H9 (cell line): ENCODE measurements at regions not wholly inside any gene's neighbourhood (a gene's known extent, or its start where the extent isn't known, plus 50 kb on each side); places are given as distances from the start of the nearest gene placed in this dataset.

Experiments
- DNase-seq: peaks from one replicate; pipeline ENCODE4 v3.0.0-alpha.2; 2017
- H2AFZ ChIP-seq: one replicate; pipeline ENCODE4 v1.6.1; 2013; ENCODE audit warnings: mild to moderate bottlenecking, low read length, control low read depth, moderate library complexity
- H2AK5ac ChIP-seq: 2 replicates; pipeline ENCODE4 v1.6.1; 2013; ENCODE audit warnings: low read length, control low read depth, mixed read lengths; ENCODE audit not compliant: insufficient read length
- H2BK120ac ChIP-seq: one replicate; pipeline ENCODE4 v1.6.1; 2013; ENCODE audit warnings: low read depth, mild to moderate bottlenecking, low read length, control low read depth, inconsistent platforms; ENCODE audit not compliant: poor library complexity, severe bottlenecking
- H2BK12ac ChIP-seq: 2 replicates; pipeline ENCODE4 v1.6.1; 2013; ENCODE audit warnings: low read length, control low read depth, mixed read lengths, low read depth; ENCODE audit not compliant: insufficient read length
- H2BK15ac ChIP-seq: 2 replicates; pipeline ENCODE4 v1.6.1; 2013; ENCODE audit warnings: low read depth, low read length, control low read depth
- H2BK20ac ChIP-seq: one replicate; pipeline ENCODE4 v1.6.1; 2013; ENCODE audit warnings: low read depth, mild to moderate bottlenecking, low read length, control low read depth, inconsistent platforms; ENCODE audit not compliant: poor library complexity, severe bottlenecking
- H2BK5ac ChIP-seq: 2 replicates; pipeline ENCODE4 v1.6.1; 2013; ENCODE audit warnings: low read length, control low read depth, mixed read lengths; ENCODE audit not compliant: insufficient read length
- H3K14ac ChIP-seq: 2 replicates; pipeline ENCODE4 v1.6.1; 2013; ENCODE audit warnings: low read length, control low read depth; ENCODE audit not compliant: insufficient read depth
- H3K18ac ChIP-seq: 2 replicates; pipeline ENCODE4 v1.6.1; 2013; ENCODE audit warnings: low read depth, mild to moderate bottlenecking, mixed read lengths, low read length, control low read depth; ENCODE audit not compliant: insufficient read length
- H3K23ac ChIP-seq: 2 replicates; pipeline ENCODE4 v1.6.1; 2013; ENCODE audit warnings: low read length, control low read depth, mixed read lengths, low read depth; ENCODE audit not compliant: insufficient read length
- H3K23me2 ChIP-seq: 2 replicates; pipeline ENCODE4 v1.6.1; 2013; ENCODE audit warnings: low read depth, mild to moderate bottlenecking, mixed read lengths, low read length, control low read depth; ENCODE audit not compliant: insufficient read length, poor library complexity, severe bottlenecking
- H3K27ac ChIP-seq: 2 replicates; pipeline ENCODE4 v1.5.1; 2013; ENCODE audit warnings: low read length, control low read depth, mixed read lengths, low read depth; ENCODE audit not compliant: insufficient read length
- H3K27me3 ChIP-seq: 2 replicates; pipeline ENCODE4 v1.6.1; 2013; ENCODE audit warnings: low read length, control low read depth, inconsistent platforms; ENCODE audit not compliant: insufficient read depth
- H3K4ac ChIP-seq: 2 replicates; pipeline ENCODE4 v1.6.1; 2013; ENCODE audit warnings: low read depth, mild to moderate bottlenecking, control low read depth, inconsistent platforms, low read length, moderate library complexity
- H3K4me1 ChIP-seq: 2 replicates; pipeline ENCODE4 v1.6.1; 2013; ENCODE audit warnings: low read length, control low read depth, inconsistent platforms; ENCODE audit not compliant: insufficient read depth
- H3K4me2 ChIP-seq: 2 replicates; pipeline ENCODE4 v1.6.1; 2013; ENCODE audit warnings: low read length, control low read depth, mixed read lengths; ENCODE audit not compliant: insufficient read length, insufficient read depth
- H3K56ac ChIP-seq: 2 replicates; pipeline ENCODE4 v1.6.1; 2013; ENCODE audit warnings: low read depth, mild to moderate bottlenecking, mixed read lengths, low read length, control low read depth; ENCODE audit not compliant: insufficient read length
- H3K79me1 ChIP-seq: 2 replicates; pipeline ENCODE4 v1.6.1; 2013; ENCODE audit warnings: low read depth, mild to moderate bottlenecking, moderate library complexity, low read length, control low read depth, inconsistent platforms; ENCODE audit not compliant: insufficient read depth, poor library complexity, severe bottlenecking
- H3K79me2 ChIP-seq: 2 replicates; pipeline ENCODE4 v1.6.1; 2013; ENCODE audit warnings: low read length, control low read depth, inconsistent platforms; ENCODE audit not compliant: insufficient read depth
- H3K9ac ChIP-seq: 2 replicates; pipeline ENCODE4 v1.6.1; 2013; ENCODE audit warnings: low read length, control low read depth, mixed read lengths; ENCODE audit not compliant: insufficient read length; ENCODE audit errors: extremely low read depth
- H3K9me3 ChIP-seq: one replicate; pipeline ENCODE4 v1.6.1; 2013; ENCODE audit warnings: low read depth, low read length, inconsistent platforms; ENCODE audit not compliant: control insufficient read depth
- H3T11ph ChIP-seq: one replicate; pipeline ENCODE4 v1.6.1; 2013; ENCODE audit warnings: mild to moderate bottlenecking, low read length, control low read depth, inconsistent platforms
- H4K20me1 ChIP-seq: one replicate; pipeline ENCODE4 v1.6.1; 2013; ENCODE audit not compliant: control insufficient read depth, insufficient read length, insufficient read depth
- H4K5ac ChIP-seq: 2 replicates; pipeline ENCODE4 v1.6.1; 2013; ENCODE audit warnings: low read depth, mild to moderate bottlenecking, mixed read lengths, low read length, control low read depth; ENCODE audit not compliant: insufficient read length
- H4K8ac ChIP-seq: replicated peaks from 2 replicates; pipeline ENCODE4 v1.6.1; 2013; ENCODE audit warnings: low read length, control low read depth, mixed read lengths, low read depth; ENCODE audit not compliant: insufficient read length
- H4K91ac ChIP-seq: 2 replicates; pipeline ENCODE4 v1.6.1; 2013; ENCODE audit warnings: low read depth, mild to moderate bottlenecking, moderate library complexity, mixed read lengths, low read length, control low read depth; ENCODE audit not compliant: insufficient read length
- H3K27ac Mint-ChIP-seq, 3 experiments: 2 replicates in 2 of 3; 3 replicates in 1 of 3; pipeline ENCODE4 v1.8.0; 2020 to 2021; ENCODE audit warnings: mixed read lengths in 3 of 3, mild to moderate bottlenecking in 1 of 3, moderate library complexity in 1 of 3
- H3K27me3 Mint-ChIP-seq: 2 replicates; pipeline ENCODE4 v1.8.0; 2021; ENCODE audit warnings: low read depth, mild to moderate bottlenecking, moderate library complexity, mixed read lengths
- H3K36me3 Mint-ChIP-seq, 3 experiments: 2 replicates in 2 of 3; 3 replicates in 1 of 3; pipeline ENCODE4 v1.8.0; 2020 to 2021; ENCODE audit warnings: low read depth in 3 of 3, mixed read lengths in 3 of 3; ENCODE audit not compliant: insufficient read depth in 1 of 3
- H3K4me1 Mint-ChIP-seq, 2 experiments: 2 replicates each; pipeline ENCODE4 v1.8.0; 2020; ENCODE audit warnings: mixed read lengths in 2 of 2
- H3K4me3 Mint-ChIP-seq, 2 experiments: 2 replicates in 1 of 2; 3 replicates in 1 of 2; pipeline ENCODE4 v1.8.0; 2020 to 2021; ENCODE audit warnings: mild to moderate bottlenecking in 2 of 2, mixed read lengths in 2 of 2, moderate library complexity in 1 of 2
- H3K9me3 Mint-ChIP-seq, 2 experiments: 2 replicates in 1 of 2; 3 replicates in 1 of 2; pipeline ENCODE4 v1.8.0; 2020; ENCODE audit warnings: mild to moderate bottlenecking in 2 of 2, mixed read lengths in 2 of 2, moderate library complexity in 1 of 2
- CTCF ChIP-seq: fragments of 200-600 bp; sonication (generic); conservative IDR thresholded peaks from 3 replicates; pipeline ENCODE4 v1.8.0; 2021; ENCODE audit warnings: antibody characterized with exemption, mild to moderate bottlenecking
- WGBS: extraction: QIAGEN DNeasy Blood & Tissue Kit; methylation state at CpG from one replicate; pipeline ENCODE4 v1.1.7; 2013; ENCODE audit warnings: missing lambda C conversion rate, low lambda C conversion rate, mixed read lengths; ENCODE audit not compliant: insufficient read length; ENCODE audit errors: extremely low coverage; 5-methylcytosine and 5-hydroxymethylcytosine counted together

- Histone ChIP-seq H2BK20ac (no peak overlapping the region), H3K4me2 (no peak overlapping the region), H3K14ac (no peak overlapping the region), H2BK12ac (no peak overlapping the region), H3K27ac (no peak overlapping the region), H3K4ac (no peak overlapping the region), H2AFZ (no peak overlapping the region), H3K79me2 (no peaks in the 10 kb centered on the region), H4K5ac (no peak overlapping the region), H4K8ac (no peak overlapping the region), H4K20me1 (no peaks in the 10 kb centered on the region), H3T11ph (no peak overlapping the region), H2BK120ac (no peak overlapping the region), H2AK5ac (no peak overlapping the region), H3K56ac (no peak overlapping the region), H3K9ac (no peak overlapping the region), H3K18ac (no peak overlapping the region), H2BK5ac (no peak overlapping the region), H3K9me3 (no peaks in the 10 kb centered on the region), H3K23ac (no peak overlapping the region), H2BK15ac (no peak overlapping the region), H3K27me3 (no peaks in the 10 kb centered on the region), H3K23me2 (no peaks in the 10 kb centered on the region), H4K91ac (no peak overlapping the region), H3K79me1 (no peaks in the 10 kb centered on the region), H3K4me1 (no peaks in the 10 kb centered on the region)
- no peak overlapping the region for H3K4me3 Mint-ChIP-seq
- no peaks in the 10 kb centered on the region for H3K9me3 Mint-ChIP-seq
- no peak for TF ChIP-seq CTCF
- DNase-seq = no peak
- H3K36me3 Mint-ChIP-seq = no peaks in the 10 kb centered on the region
- H3K27me3 Mint-ChIP-seq = no peaks in the 10 kb centered on the region
- H3K4me1 Mint-ChIP-seq = peaks cover 0 to 2% of the 10 kb centered on the region in 2 experiments; a peak in 1 of 4 replicates
- H3K27ac Mint-ChIP-seq = no peak overlapping the region
- no CpG with 5 or more reads among the region's 7 CpGs for WGBS
Observed at GRCh38 chr5:109560554-109560953, 129.2 kb upstream of the MAN2A1 start.
